ENCODE measurements at regions not wholly inside any gene's neighbourhood (a gene's known extent, or its start where the extent isn't known, plus 50 kb on each side); places are given as distances from the start of the nearest gene placed in this dataset.

DNA sequence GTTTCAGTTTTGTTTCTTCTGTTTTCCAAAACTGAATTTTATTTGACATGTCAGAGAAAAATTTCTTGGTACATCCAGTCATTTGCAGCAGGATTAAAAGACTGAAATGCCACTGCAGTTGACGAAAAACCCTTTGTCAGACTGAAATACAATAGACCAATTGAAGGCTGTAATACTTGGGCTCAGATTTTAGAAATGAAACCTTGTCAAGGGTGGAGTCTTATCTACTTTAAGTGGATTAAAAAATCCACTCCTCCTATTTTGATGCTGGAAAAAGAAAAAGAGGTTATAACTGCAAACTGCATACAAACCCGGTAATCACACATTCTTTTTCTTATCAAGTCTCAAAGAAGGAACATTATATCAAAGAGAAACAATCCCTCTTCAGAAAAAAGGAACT is 80.2 kb upstream of the NEUROD1 start:
- BruUV-seq (replicated peaks) = no TSS peak
- intact Hi-C loops (cut with micrococcal nuclease; ENCODE audit: unreplicated experiment) = no loop called here

DNA sequence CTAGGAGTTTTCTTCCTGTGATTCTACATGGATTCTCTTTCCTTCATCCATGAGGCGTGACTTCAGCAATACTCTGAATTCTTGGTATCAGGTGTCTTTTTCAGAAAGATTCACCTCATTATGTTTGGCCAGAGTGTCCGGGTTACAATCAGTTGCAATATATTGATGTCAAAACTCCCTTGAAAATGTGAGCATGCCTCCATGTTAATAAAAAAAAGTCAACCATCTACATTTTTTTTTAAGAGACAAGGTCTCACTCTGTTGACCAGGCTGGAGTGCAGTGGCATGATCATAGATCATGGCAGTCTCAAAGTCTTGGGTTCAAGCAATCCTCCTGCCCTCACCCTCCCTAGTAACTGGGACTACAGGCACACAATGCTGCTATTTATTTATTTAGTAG is 80.9 kb upstream of the NEUROD1 start:
- Histone ChIP-seq H2AFZ (ENCODE audit: low read length) (no peak overlapping the region), H3K4me1 (ENCODE audit: insufficient read depth, low read length, poor library complexity, severe bottlenecking) (no peaks in the 10 kb centered on the region), H3K9me3 (ENCODE audit: low read length) (no peaks in the 10 kb centered on the region), H3K27ac (ENCODE audit: low read depth, low read length, poor library complexity, severe bottlenecking) (no peak overlapping the region), H3K36me3 (ENCODE audit: insufficient read depth, low read length) (no peaks in the 10 kb centered on the region), H4K20me1 (ENCODE audit: insufficient read depth, low read length) (no peaks in the 10 kb centered on the region), H3K4me3 (ENCODE audit: low read depth, low read length, poor library complexity, severe bottlenecking) (no peak overlapping the region), H3K9me2 (ENCODE audit: insufficient read depth, low read length) (no peaks in the 10 kb centered on the region), H3K4me2 (ENCODE audit: low read length) (no peak overlapping the region), H3K79me2 (ENCODE audit: insufficient read depth, low read depth, low read length) (no peaks in the 10 kb centered on the region)
- ChIA-PET POLR2A (no interaction called here), CTCF (ENCODE audit: unreplicated experiment) (no interaction called here)
- no TSS peak for BruUV-seq (replicated peaks)
- intact Hi-C loops (cut with micrococcal nuclease; ENCODE audit: unreplicated experiment) = no loop called here
- DNase-seq (ENCODE audit: low spot score) = no peak
- TF ChIP-seq, protein P1, sequence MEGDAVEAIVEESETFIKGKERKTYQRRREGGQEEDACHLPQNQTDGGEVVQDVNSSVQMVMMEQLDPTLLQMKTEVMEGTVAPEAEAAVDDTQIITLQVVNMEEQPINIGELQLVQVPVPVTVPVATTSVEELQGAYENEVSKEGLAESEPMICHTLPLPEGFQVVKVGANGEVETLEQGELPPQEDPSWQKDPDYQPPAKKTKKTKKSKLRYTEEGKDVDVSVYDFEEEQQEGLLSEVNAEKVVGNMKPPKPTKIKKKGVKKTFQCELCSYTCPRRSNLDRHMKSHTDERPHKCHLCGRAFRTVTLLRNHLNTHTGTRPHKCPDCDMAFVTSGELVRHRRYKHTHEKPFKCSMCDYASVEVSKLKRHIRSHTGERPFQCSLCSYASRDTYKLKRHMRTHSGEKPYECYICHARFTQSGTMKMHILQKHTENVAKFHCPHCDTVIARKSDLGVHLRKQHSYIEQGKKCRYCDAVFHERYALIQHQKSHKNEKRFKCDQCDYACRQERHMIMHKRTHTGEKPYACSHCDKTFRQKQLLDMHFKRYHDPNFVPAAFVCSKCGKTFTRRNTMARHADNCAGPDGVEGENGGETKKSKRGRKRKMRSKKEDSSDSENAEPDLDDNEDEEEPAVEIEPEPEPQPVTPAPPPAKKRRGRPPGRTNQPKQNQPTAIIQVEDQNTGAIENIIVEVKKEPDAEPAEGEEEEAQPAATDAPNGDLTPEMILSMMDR (conservative IDR thresholded peaks at IDR 0.05; ENCODE audit: low read length) = no peak
- TF ChIP-seq EZH2phosphoT487 (IDR thresholded peaks at IDR 0.05; ENCODE audit: borderline replicate concordance, low read depth, low read length) = no peak

More for the DNA sequence above, 80.2 kb upstream of the NEUROD1 start:
- ChIA-PET POLR2A (no interaction called here), CTCF (ENCODE audit: unreplicated experiment) (no interaction called here)
- Histone ChIP-seq H3K4me3 (ENCODE audit: low read depth, low read length, poor library complexity, severe bottlenecking) (no peak overlapping the region), H3K36me3 (ENCODE audit: insufficient read depth, low read length) (no peaks in the 10 kb centered on the region), H4K20me1 (ENCODE audit: insufficient read depth, low read length) (no peaks in the 10 kb centered on the region), H3K9me3 (ENCODE audit: low read length) (no peaks in the 10 kb centered on the region), H3K9me2 (ENCODE audit: insufficient read depth, low read length) (no peaks in the 10 kb centered on the region), H2AFZ (ENCODE audit: low read length) (no peak overlapping the region), H3K4me2 (ENCODE audit: low read length) (no peak overlapping the region), H3K27ac (ENCODE audit: low read depth, low read length, poor library complexity, severe bottlenecking) (no peak overlapping the region), H3K79me2 (ENCODE audit: insufficient read depth, low read depth, low read length) (no peaks in the 10 kb centered on the region), H3K4me1 (ENCODE audit: insufficient read depth, low read length, poor library complexity, severe bottlenecking) (no peaks in the 10 kb centered on the region)
- no peak for TF ChIP-seq EZH2phosphoT487 (IDR thresholded peaks at IDR 0.05; ENCODE audit: borderline replicate concordance, low read depth, low read length)
- TF ChIP-seq, protein P1 (conservative IDR thresholded peaks at IDR 0.05; ENCODE audit: low read length) = no peak
- DNase-seq (ENCODE audit: low spot score) = no peak

DNA sequence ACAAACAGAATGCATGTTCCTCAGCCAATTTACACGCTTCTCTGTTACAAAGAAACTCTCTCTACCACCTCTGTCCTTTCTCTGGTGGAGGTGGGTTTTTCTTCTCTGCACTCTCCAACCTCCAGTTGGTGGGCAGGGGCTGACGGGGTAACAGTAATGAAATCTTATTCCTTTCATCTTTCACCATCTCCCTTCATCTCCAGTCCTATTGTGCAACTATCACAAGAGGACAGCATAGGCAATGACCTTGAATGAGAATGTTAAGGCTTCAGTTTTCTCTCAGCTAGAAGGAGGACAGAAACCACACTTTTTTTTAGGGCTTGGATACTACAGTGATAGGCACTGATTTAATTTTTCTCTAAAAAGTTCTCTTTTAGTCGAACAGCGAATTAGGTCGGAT is 81.7 kb upstream of the NEUROD1 start:
- no peaks in the 10 kb centered on the region for H3K79me2 ChIP-seq (ENCODE audit: insufficient read depth, low read depth, low read length)
- TF ChIP-seq, protein P1 (conservative IDR thresholded peaks at IDR 0.05; ENCODE audit: low read length) = no peak
- ChIA-PET POLR2A (no interaction called here), CTCF (ENCODE audit: unreplicated experiment) (no interaction called here)
- H3K27ac ChIP-seq (ENCODE audit: low read depth, low read length, poor library complexity, severe bottlenecking) = no peak overlapping the region
- H3K4me1 ChIP-seq (ENCODE audit: insufficient read depth, low read length, poor library complexity, severe bottlenecking) = no peaks in the 10 kb centered on the region
- no peak overlapping the region for H3K4me3 ChIP-seq (ENCODE audit: low read depth, low read length, poor library complexity, severe bottlenecking)
- no TSS peak for BruUV-seq (replicated peaks)
- intact Hi-C loops (cut with micrococcal nuclease; ENCODE audit: unreplicated experiment) = no loop called here
- no peak overlapping the region for H3K4me2 ChIP-seq (ENCODE audit: low read length)
- no peaks in the 10 kb centered on the region for H4K20me1 ChIP-seq (ENCODE audit: insufficient read depth, low read length)
- H3K9me2 ChIP-seq (ENCODE audit: insufficient read depth, low read length) = no peaks in the 10 kb centered on the region
- no peaks in the 10 kb centered on the region for H3K9me3 ChIP-seq (ENCODE audit: low read length)
- H2AFZ ChIP-seq (ENCODE audit: low read length) = no peak overlapping the region
- no peak for DNase-seq (ENCODE audit: low spot score)
- H3K36me3 ChIP-seq (ENCODE audit: insufficient read depth, low read length) = no peaks in the 10 kb centered on the region

Data from OCI-LY7 (cell line).